ENCODE measurements at regions not wholly inside any gene's neighbourhood (a gene's known extent, or its start where the extent isn't known, plus 50 kb on each side); places are given as distances from the start of the nearest gene placed in this dataset.

GRCh38 chr6:156533872-156534524 lies 243.2 kb upstream of the ARID1B start:
- DNase-seq: no peak
- no peak for TF ChIP-seq CTCF (IDR thresholded peaks at IDR 0.05; ENCODE audit: low read depth, low read length, missing control alignments)
- Histone ChIP-seq H3K27ac (no peak overlapping the region), H3K4me3 (ENCODE audit: low read depth, low read length) (no peak overlapping the region), H3K27me3 (replicated peaks) (no peaks in the 10 kb centered on the region), H3K36me3 (replicated peaks) (no peaks in the 10 kb centered on the region)
- in situ Hi-C loops (cut with HindIII; ENCODE audit: low pct_ligation_motif_present, low sequenced_read_pairs): no loop called here

GRCh38 chr6:156526081-156526480 lies 251.1 kb upstream of the ARID1B start:
- Histone ChIP-seq H3K27ac (no peak overlapping the region), H3K36me3 (replicated peaks) (no peaks in the 10 kb centered on the region), H3K27me3 (replicated peaks) (no peaks in the 10 kb centered on the region), H3K4me3 (ENCODE audit: low read depth, low read length) (no peak overlapping the region)
- no peak for DNase-seq
- no peak for TF ChIP-seq CTCF (IDR thresholded peaks at IDR 0.05; ENCODE audit: low read depth, low read length, missing control alignments)
- in situ Hi-C loops (cut with HindIII; ENCODE audit: low pct_ligation_motif_present, low sequenced_read_pairs): no loop called here

GRCh38 chr6:156525541-156525940 lies 251.6 kb upstream of the ARID1B start:
- no peaks in the 10 kb centered on the region for H3K27me3 ChIP-seq (replicated peaks)
- no peaks in the 10 kb centered on the region for H3K36me3 ChIP-seq (replicated peaks)
- TF ChIP-seq CTCF (IDR thresholded peaks at IDR 0.05; ENCODE audit: low read depth, low read length, missing control alignments): no peak
- in situ Hi-C loops (cut with HindIII; ENCODE audit: low pct_ligation_motif_present, low sequenced_read_pairs): no loop called here
- no peak overlapping the region for H3K27ac ChIP-seq
- no peak overlapping the region for H3K4me3 ChIP-seq (ENCODE audit: low read depth, low read length)
- no peak for DNase-seq

DNA sequence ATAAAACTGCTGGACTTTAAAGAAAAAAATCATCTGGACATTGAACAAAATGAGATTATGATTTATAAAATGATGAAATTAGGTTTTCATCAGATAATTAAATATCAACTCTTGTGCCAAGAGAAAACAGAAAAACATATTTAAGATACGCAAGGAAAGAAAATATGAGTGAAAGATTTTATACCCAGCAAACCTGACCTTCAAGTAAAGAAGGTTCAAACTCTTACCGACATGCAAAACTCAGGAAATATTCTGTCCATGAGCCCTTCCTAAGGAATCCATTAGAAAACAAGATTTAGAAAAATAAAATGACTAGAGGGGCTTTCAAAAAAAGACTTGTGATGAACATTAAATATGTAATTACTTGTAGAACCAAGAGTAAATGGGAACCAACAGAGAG lies 257.2 kb upstream of the ARID1B start:
- in situ Hi-C loops (cut with HindIII; ENCODE audit: low pct_ligation_motif_present, low sequenced_read_pairs): no loop called here
- Histone ChIP-seq H3K27ac (no peak overlapping the region), H3K4me3 (ENCODE audit: low read depth, low read length) (no peak overlapping the region), H3K27me3 (replicated peaks) (no peaks in the 10 kb centered on the region), H3K36me3 (replicated peaks) (no peaks in the 10 kb centered on the region)
- no peak for DNase-seq
- no peak for TF ChIP-seq CTCF (IDR thresholded peaks at IDR 0.05; ENCODE audit: low read depth, low read length, missing control alignments)

GRCh38 chr6:156517088-156517487 lies 260.1 kb upstream of the ARID1B start:
- TF ChIP-seq CTCF (IDR thresholded peaks at IDR 0.05; ENCODE audit: low read depth, low read length, missing control alignments): no peak
- H3K36me3 ChIP-seq (replicated peaks): no peaks in the 10 kb centered on the region
- in situ Hi-C loops (cut with HindIII; ENCODE audit: low pct_ligation_motif_present, low sequenced_read_pairs): no loop called here
- no peak overlapping the region for H3K4me3 ChIP-seq (ENCODE audit: low read depth, low read length)
- H3K27ac ChIP-seq: no peak overlapping the region
- H3K27me3 ChIP-seq (replicated peaks): no peaks in the 10 kb centered on the region
- no peak for DNase-seq

DNA sequence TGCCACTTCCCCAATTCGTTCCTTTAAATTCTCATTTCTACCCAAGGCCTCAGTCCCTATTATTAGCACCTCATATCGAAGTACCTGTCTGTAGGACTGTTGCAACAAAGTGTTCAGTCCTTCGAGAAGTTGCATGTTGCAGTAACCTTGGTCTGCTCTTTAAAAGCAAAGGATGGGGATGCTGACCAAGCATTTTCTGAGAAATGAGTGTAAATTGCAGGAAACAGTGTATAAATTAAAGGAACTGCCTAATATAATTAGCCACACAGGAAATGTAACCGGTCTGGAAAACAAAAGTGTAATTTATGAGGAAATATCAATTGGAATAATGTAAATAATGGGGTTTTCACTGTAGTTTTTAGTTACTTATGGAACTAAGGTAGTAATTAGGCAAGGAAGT lies 261.9 kb upstream of the ARID1B start:
- Histone ChIP-seq H3K27ac (no peak overlapping the region), H3K36me3 (replicated peaks) (no peaks in the 10 kb centered on the region), H3K27me3 (replicated peaks) (no peaks in the 10 kb centered on the region), H3K4me3 (ENCODE audit: low read depth, low read length) (no peak overlapping the region)
- in situ Hi-C loops (cut with HindIII; ENCODE audit: low pct_ligation_motif_present, low sequenced_read_pairs): no loop called here
- no peak for DNase-seq
- no peak for TF ChIP-seq CTCF (IDR thresholded peaks at IDR 0.05; ENCODE audit: low read depth, low read length, missing control alignments)
